OCI-LY7 (cell line): ENCODE measurements at regions not wholly inside any gene's neighbourhood (a gene's known extent, or its start where the extent isn't known, plus 50 kb on each side); places are given as distances from the start of the nearest gene placed in this dataset.
A peak's percentile ranks its signal among the peaks of the same experiment; 100 is the strongest.

Experiments
- BruUV-seq: library from RNA; stranded (reverse); fragments of 400-500 nt; replicated peaks from 2 replicates; lab custom pipeline; 2021; lab: Mats Ljungman, UMichigan
- CTCF ChIA-PET: fragments of 300-600 bp; sonication (Branson Sonifier 250); formaldehyde crosslinking; loops from one replicate; lab custom pipeline; 2022; ENCODE audit warnings: antibody characterized with exemption; ENCODE audit not compliant: unreplicated experiment; lab: Charles Lee
- POLR2A ChIA-PET: fragments of 300-600 bp; sonication (Branson Sonifier 250); formaldehyde crosslinking; loops from one replicate; lab custom pipeline; 2022; ENCODE audit warnings: antibody characterized with exemption; lab: Charles Lee
- DNase-seq: peaks from one replicate; pipeline ENCODE4 v3.0.0-alpha.2; 2015; ENCODE audit warnings: low spot score
- H2AFZ ChIP-seq: fragments of 200-600 bp; sonication (generic), shearing (Covaris generic); 2 replicates; pipeline ENCODE4 v1.6.1; 2014; ENCODE audit warnings: mild to moderate bottlenecking, antibody characterized with exemption, low read length, moderate library complexity
- H3K27ac ChIP-seq: fragments of 200-600 bp; sonication (generic); 2 replicates; pipeline ENCODE4 v1.5.1; 2014; ENCODE audit warnings: mixed run types, low read depth, mild to moderate bottlenecking, moderate library complexity, low read length, inconsistent platforms; ENCODE audit not compliant: poor library complexity, severe bottlenecking
- H3K36me3 ChIP-seq: fragments of 200-600 bp; sonication (generic); 2 replicates; pipeline ENCODE4 v1.6.1; 2014; ENCODE audit warnings: mild to moderate bottlenecking, antibody characterized with exemption, low read length, moderate library complexity, mixed read lengths; ENCODE audit not compliant: insufficient read depth
- H3K4me1 ChIP-seq: fragments of 200-600 bp; sonication (generic); 2 replicates; pipeline ENCODE4 v1.5.1; 2014; ENCODE audit warnings: mild to moderate bottlenecking, low read length; ENCODE audit not compliant: insufficient read depth, poor library complexity, severe bottlenecking
- H3K4me2 ChIP-seq: fragments of 200-600 bp; sonication (generic); 2 replicates; pipeline ENCODE4 v1.6.1; 2014; ENCODE audit warnings: mild to moderate bottlenecking, low read length
- H3K4me3 ChIP-seq: fragments of 200-600 bp; sonication (generic); 2 replicates; pipeline ENCODE4 v1.5.1; 2014; ENCODE audit warnings: mild to moderate bottlenecking, low read depth, low read length; ENCODE audit not compliant: poor library complexity, severe bottlenecking
- H3K79me2 ChIP-seq: fragments of 200-600 bp; sonication (generic); 2 replicates; pipeline ENCODE4 v1.6.1; 2016; ENCODE audit warnings: low read depth, mild to moderate bottlenecking, low read length, moderate library complexity, mixed read lengths; ENCODE audit not compliant: insufficient read depth
- H3K9me2 ChIP-seq: fragments of 200-600 bp; sonication (generic); 2 replicates; pipeline ENCODE4 v1.6.1; 2016; ENCODE audit warnings: mild to moderate bottlenecking, low read length, mixed read lengths; ENCODE audit not compliant: insufficient read depth
- H3K9me3 ChIP-seq: fragments of 200-600 bp; sonication (generic); 2 replicates; pipeline ENCODE4 v1.6.1; 2014; ENCODE audit warnings: mild to moderate bottlenecking, mixed run types, low read length, mixed read lengths
- H4K20me1 ChIP-seq: fragments of 200-600 bp; sonication (generic); 2 replicates; pipeline ENCODE4 v1.6.1; 2014; ENCODE audit warnings: mild to moderate bottlenecking, antibody characterized with exemption, low read length, moderate library complexity, mixed read lengths; ENCODE audit not compliant: insufficient read depth
- CTCF ChIP-seq: fragments of 200-600 bp; sonication (generic); conservative IDR thresholded peaks from 2 replicates; pipeline ENCODE4 v1.5.1; 2014; ENCODE audit warnings: mild to moderate bottlenecking, antibody characterized with exemption, low read length, moderate library complexity, mixed read lengths
- EZH2phosphoT487 ChIP-seq: fragments of 200-600 bp; sonication (generic); IDR thresholded peaks from 2 replicates; pipeline ENCODE4 v1.6.1; 2018; ENCODE audit warnings: low read depth, borderline replicate concordance, mild to moderate bottlenecking, mixed run types, antibody characterized with exemption, low read length, moderate library complexity, mixed read lengths
- intact Hi-C: fragments of 100-400 bp; cut with micrococcal nuclease; formaldehyde crosslinking; loops from one replicate; pipeline ENCODE4 v1.10.0; 2022; ENCODE audit not compliant: unreplicated experiment

GRCh38 chr6:131456565-131456964, 116.5 kb upstream of the ARG1 start:
- Histone ChIP-seq H4K20me1 (no peaks in the 10 kb centered on the region), H3K4me2 (no peak overlapping the region), H3K4me3 (no peak overlapping the region), H3K9me3 (peaks cover 5% of the 10 kb centered on the region; the same call in 1 of the 2 replicates), H2AFZ (no peak overlapping the region), H3K4me1 (peaks cover 21% of the 10 kb centered on the region), H3K36me3 (no peaks in the 10 kb centered on the region), H3K27ac (no peak overlapping the region), H3K9me2 (no peaks in the 10 kb centered on the region), H3K79me2 (no peaks in the 10 kb centered on the region)
- ChIA-PET CTCF (interaction anchor here (0.6 to 1.1 kb wide), 2 partner anchors 16 to 64 kb away, joined by 3 read pairs; no protein-coding TSS in a partner anchor), POLR2A (interaction anchor here (0.8 to 2.3 kb wide), 5 partner anchors 8 to 257 kb away, joined by 3 to 7 read pairs (median 5); no protein-coding TSS in a partner anchor)
- BruUV-seq = no TSS peak
- no peak for DNase-seq
- TF ChIP-seq CTCF = no peak
- no peak for TF ChIP-seq EZH2phosphoT487
- intact Hi-C loops = no loop called here

DNA sequence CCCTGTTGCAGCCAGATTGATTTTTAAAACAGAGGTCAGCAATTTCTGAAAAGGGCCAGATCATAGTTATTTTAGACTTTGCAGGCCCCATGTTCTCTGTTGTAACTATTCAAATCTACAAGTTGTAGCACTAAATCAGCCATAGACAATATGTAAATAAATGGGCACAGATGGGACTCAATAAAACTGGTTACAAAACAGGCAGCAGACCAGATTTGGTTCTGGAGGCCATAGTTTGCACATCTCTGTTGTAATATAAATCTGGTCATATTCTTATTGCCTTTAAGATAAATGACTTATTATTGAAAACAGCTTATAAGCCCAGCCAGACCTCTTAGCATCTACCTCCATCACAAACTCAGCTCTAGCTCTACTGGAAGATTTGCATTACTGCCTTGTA, 114.0 kb upstream of the ARG1 start:
- POLR2A ChIA-PET = interaction anchor here (0.6 to 1.5 kb wide), 5 partner anchors 8 to 362 kb away, joined by 3 to 5 read pairs (median 3); no protein-coding TSS in a partner anchor
- H3K27ac ChIP-seq = no peak overlapping the region
- intact Hi-C loops = no loop called here
- CTCF ChIA-PET = interaction anchor here (1.1 kb wide), 1 partner anchor 11 kb away, joined by 4 read pairs; no protein-coding TSS in a partner anchor
- H3K9me3 ChIP-seq = 0 out of 2 replicates have a peak, but pooled peaks cover 5% of the 10 kb centered on the region
- no peaks in the 10 kb centered on the region for H4K20me1 ChIP-seq
- TF ChIP-seq CTCF (no peak), EZH2phosphoT487 (no peak)
- H3K79me2 ChIP-seq = no peaks in the 10 kb centered on the region
- no peaks in the 10 kb centered on the region for H3K36me3 ChIP-seq
- no peak for DNase-seq
- no peak overlapping the region for H3K4me2 ChIP-seq
- peak overlapping the region; percentile 70 for H2AFZ ChIP-seq
- H3K9me2 ChIP-seq = no peaks in the 10 kb centered on the region
- BruUV-seq = no TSS peak
- H3K4me1 ChIP-seq = peaks cover 21% of the 10 kb centered on the region
- no peak overlapping the region for H3K4me3 ChIP-seq

- DNase-seq = no peak
- no peak overlapping the region for H3K4me2 ChIP-seq
- H3K4me1 ChIP-seq = peaks cover 21% of the 10 kb centered on the region
- peak overlapping the region; percentile 89; the same call in 1 of the 2 replicates for H2AFZ ChIP-seq
- intact Hi-C loops = loop anchor here (1.0 to 2.0 kb wide), 2 partner anchors 92 to 261 kb away; no protein-coding TSS in a partner anchor
- H3K36me3 ChIP-seq = no peaks in the 10 kb centered on the region
- BruUV-seq = no TSS peak
- H3K27ac ChIP-seq = no peak overlapping the region
- H3K79me2 ChIP-seq = no peaks in the 10 kb centered on the region
- H3K9me2 ChIP-seq = no peaks in the 10 kb centered on the region
- ChIA-PET CTCF (no interaction called here), POLR2A (interaction anchor here (1.5 kb wide), 1 partner anchor 10 kb away, joined by 5 read pairs; no protein-coding TSS in a partner anchor)
- H4K20me1 ChIP-seq = no peaks in the 10 kb centered on the region
- H3K4me3 ChIP-seq = no peak overlapping the region
- TF ChIP-seq CTCF (no peak), EZH2phosphoT487 (no peak)
- H3K9me3 ChIP-seq = no peaks in the 10 kb centered on the region
Measured at GRCh38 chr6:131460614-131461000, 112.4 kb upstream of the ARG1 start.
